Ishikawa (cell line): ENCODE measurements at regions not wholly inside any gene's neighbourhood (a gene's known extent, or its start where the extent isn't known, plus 50 kb on each side); places are given as distances from the start of the nearest gene placed in this dataset.

Experiments
- CEBPB ChIP-seq: IDR thresholded peaks from 2 replicates; pipeline ENCODE4 v1.6.1; 2012
- CREB1 ChIP-seq: IDR thresholded peaks from 2 replicates; pipeline ENCODE4 v1.6.1; 2012; ENCODE audit warnings: low read depth
- EGR1 ChIP-seq: IDR thresholded peaks from 2 replicates; pipeline ENCODE4 v1.6.1; 2012
- EP300 ChIP-seq: IDR thresholded peaks from 2 replicates; pipeline ENCODE4 v1.6.1; 2012; ENCODE audit warnings: borderline replicate concordance
- FOXM1 ChIP-seq: IDR thresholded peaks from 2 replicates; pipeline ENCODE4 v1.6.1; 2012; ENCODE audit warnings: low read depth, borderline replicate concordance
- MAX ChIP-seq: IDR thresholded peaks from 2 replicates; pipeline ENCODE4 v1.6.1; 2012
- NFIC ChIP-seq: IDR thresholded peaks from 2 replicates; pipeline ENCODE4 v1.6.1; 2012
- RAD21 ChIP-seq: IDR thresholded peaks from 2 replicates; pipeline ENCODE4 v1.6.1; 2012; ENCODE audit warnings: low read depth
- REST ChIP-seq: IDR thresholded peaks from 2 replicates; pipeline ENCODE4 v1.6.1; 2012; ENCODE audit warnings: low read depth, mild to moderate bottlenecking
- TAF1 ChIP-seq: IDR thresholded peaks from 2 replicates; pipeline ENCODE4 v1.6.1; 2012; ENCODE audit warnings: low read depth, mild to moderate bottlenecking
- TCF12 ChIP-seq: IDR thresholded peaks from 2 replicates; pipeline ENCODE4 v1.6.1; 2012; ENCODE audit warnings: low read depth
- TEAD4 ChIP-seq: IDR thresholded peaks from 2 replicates; pipeline ENCODE4 v1.6.1; 2012
- USF1 ChIP-seq: IDR thresholded peaks from 2 replicates; pipeline ENCODE4 v1.6.1; 2012
- YY1 ChIP-seq: IDR thresholded peaks from 2 replicates; pipeline ENCODE4 v1.6.1; 2012; ENCODE audit warnings: low read depth
- ZBTB7A ChIP-seq: IDR thresholded peaks from 2 replicates; pipeline ENCODE4 v1.6.1; 2012; ENCODE audit warnings: low read depth

- TF ChIP-seq ZBTB7A (no peak), TAF1 (no peak), YY1 (no peak), TCF12 (no peak), USF1 (no peak), CEBPB (no peak), EGR1 (no peak), CREB1 (no peak), MAX (no peak)
Measured at GRCh38 chr5:155870636-155871035, 456.3 kb upstream of the SGCD start.

GRCh38 chr5:155871623-155872022, 455.3 kb upstream of the SGCD start:
- TF ChIP-seq NFIC (no peak), EP300 (no peak), MAX (no peak), TEAD4 (no peak), USF1 (no peak), CEBPB (no peak), RAD21 (no peak), CREB1 (no peak), TAF1 (no peak)

GRCh38 chr5:155872629-155873220, 454.2 kb upstream of the SGCD start:
- TF ChIP-seq ZBTB7A (no peak), MAX (no peak), EGR1 (no peak), CREB1 (no peak), FOXM1 (no peak), USF1 (no peak), YY1 (no peak), NFIC (no peak)

- TF ChIP-seq TEAD4 (no peak), FOXM1 (no peak), ZBTB7A (no peak), REST (no peak), NFIC (no peak), YY1 (no peak), USF1 (no peak), MAX (no peak), TAF1 (no peak)
Measured at GRCh38 chr5:155878991-155879575, 447.9 kb upstream of the SGCD start.

- TF ChIP-seq TCF12 (no peak), TEAD4 (no peak), TAF1 (no peak)
Measured at GRCh38 chr5:155884041-155884440, 442.9 kb upstream of the SGCD start.

GRCh38 chr5:155885199-155885598, 441.8 kb upstream of the SGCD start:
- TF ChIP-seq CEBPB (no peak), TCF12 (no peak), ZBTB7A (no peak), TEAD4 (no peak)

GRCh38 chr5:155886311-155887031, 440.5 kb upstream of the SGCD start:
- TF ChIP-seq EGR1 (no peak), EP300 (no peak), TCF12 (no peak)
